Loucy (cell line): ENCODE measurements at regions not wholly inside any gene's neighbourhood (a gene's known extent, or its start where the extent isn't known, plus 50 kb on each side); places are given as distances from the start of the nearest gene placed in this dataset.

Experiments
- H2AFZ ChIP-seq: fragments of 200-600 bp; sonication (generic); 2 replicates; pipeline ENCODE4 v1.6.0; 2016; ENCODE audit warnings: antibody characterized with exemption, mild to moderate bottlenecking, low read length, moderate library complexity
- H3F3A ChIP-seq: fragments of 200-600 bp; 2 replicates; pipeline ENCODE4 v1.6.0; 2016; ENCODE audit warnings: antibody characterized with exemption, low read depth, mild to moderate bottlenecking
- H3K27me3 ChIP-seq: fragments of 200-600 bp; sonication (generic); 2 replicates; pipeline ENCODE4 v1.6.1; 2014; ENCODE audit warnings: low read length, mild to moderate bottlenecking; ENCODE audit not compliant: insufficient read depth, poor library complexity, severe bottlenecking
- H3K36me3 ChIP-seq: fragments of 200-600 bp; sonication (generic); 2 replicates; pipeline ENCODE4 v1.6.1; 2016; ENCODE audit warnings: low read length; ENCODE audit not compliant: insufficient read depth
- H3K4me1 ChIP-seq: fragments of 200-600 bp; sonication (generic); 2 replicates; pipeline ENCODE4 v1.5.1; 2014; ENCODE audit warnings: low read length, mild to moderate bottlenecking; ENCODE audit not compliant: insufficient read depth, poor library complexity, severe bottlenecking
- H3K4me2 ChIP-seq: fragments of 200-600 bp; sonication (generic); 2 replicates; pipeline ENCODE4 v1.6.0; 2014; ENCODE audit warnings: antibody characterized with exemption, low read length, low read depth, mild to moderate bottlenecking; ENCODE audit not compliant: poor library complexity, severe bottlenecking
- H3K4me3 ChIP-seq: fragments of 200-600 bp; sonication (generic); 2 replicates; pipeline ENCODE4 v1.5.1; 2014; ENCODE audit warnings: low read length, mild to moderate bottlenecking, mixed read lengths; ENCODE audit not compliant: poor library complexity, severe bottlenecking
- H3K79me2 ChIP-seq: fragments of 200-600 bp; sonication (generic); 2 replicates; pipeline ENCODE4 v1.6.1; 2014; ENCODE audit warnings: low read length; ENCODE audit not compliant: insufficient read depth
- H3K9ac ChIP-seq: fragments of 200-600 bp; sonication (generic); 2 replicates; pipeline ENCODE4 v1.6.0; 2014; ENCODE audit warnings: mild to moderate bottlenecking, low read depth, low read length, moderate library complexity; ENCODE audit not compliant: poor library complexity, severe bottlenecking
- H3K9me2 ChIP-seq: fragments of 200-600 bp; sonication (generic); replicated peaks from 2 replicates; pipeline ENCODE4 v1.6.1; 2016; ENCODE audit warnings: low read depth, low read length, mixed read lengths
- H3K9me3 ChIP-seq: fragments of 200-600 bp; sonication (generic); 2 replicates; pipeline ENCODE4 v1.6.1; 2014; ENCODE audit warnings: mild to moderate bottlenecking, antibody characterized with exemption, low read length, low read depth; ENCODE audit not compliant: insufficient read depth
- H4K20me1 ChIP-seq: fragments of 200-600 bp; sonication (generic); 2 replicates; pipeline ENCODE4 v1.6.0; 2014; ENCODE audit warnings: antibody characterized with exemption, low read length, mild to moderate bottlenecking; ENCODE audit not compliant: insufficient read depth, poor library complexity, severe bottlenecking
- CTCF ChIP-seq: fragments of 200-600 bp; sonication (generic); conservative IDR thresholded peaks from 2 replicates; pipeline ENCODE4 v1.5.1; 2014; ENCODE audit warnings: mild to moderate bottlenecking, antibody characterized with exemption, low read length
- EZH2phosphoT487 ChIP-seq: fragments of 200-600 bp; IDR thresholded peaks from 2 replicates; pipeline ENCODE4 v1.6.1; 2018; ENCODE audit warnings: antibody characterized with exemption, mild to moderate bottlenecking, moderate library complexity, borderline replicate concordance

DNA sequence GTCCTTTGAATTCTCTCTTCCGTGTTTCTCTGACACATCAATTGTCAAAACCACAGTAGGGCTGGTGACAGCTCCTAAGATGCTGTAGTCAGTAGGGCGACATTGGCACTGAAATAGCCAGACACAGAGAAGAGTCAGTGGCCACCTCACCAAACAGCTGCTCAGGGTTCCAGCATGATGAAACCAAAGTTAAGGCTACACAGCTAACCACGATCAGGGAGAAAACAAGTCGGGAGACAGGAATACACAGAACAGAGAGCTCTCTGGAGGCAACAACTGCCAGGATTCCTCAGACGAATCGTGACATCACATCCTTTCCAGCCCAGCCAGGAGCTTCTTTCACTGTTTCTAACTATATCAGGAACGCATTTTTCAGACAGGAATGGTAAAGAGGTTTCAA lies 922.2 kb downstream of the SORCS1 start:
- no peaks in the 10 kb centered on the region for H3K36me3 ChIP-seq
- no peaks in the 10 kb centered on the region for H3F3A ChIP-seq
- H3K9me2 ChIP-seq = no peaks in the 10 kb centered on the region
- no peaks in the 10 kb centered on the region for H3K27me3 ChIP-seq
- no peak overlapping the region for H3K4me3 ChIP-seq
- TF ChIP-seq CTCF = no peak
- no peak for TF ChIP-seq EZH2phosphoT487
- H2AFZ ChIP-seq = no peak overlapping the region
- no peak overlapping the region for H3K4me2 ChIP-seq
- no peak overlapping the region for H3K9ac ChIP-seq
- no peaks in the 10 kb centered on the region for H3K4me1 ChIP-seq
- H3K79me2 ChIP-seq = no peaks in the 10 kb centered on the region
- H4K20me1 ChIP-seq = no peaks in the 10 kb centered on the region
- no peaks in the 10 kb centered on the region for H3K9me3 ChIP-seq

- no peaks in the 10 kb centered on the region for H3K36me3 ChIP-seq
- H3K9ac ChIP-seq = no peak overlapping the region
- no peaks in the 10 kb centered on the region for H3K27me3 ChIP-seq
- H3K4me3 ChIP-seq = no peak overlapping the region
- TF ChIP-seq EZH2phosphoT487 (no peak), CTCF (no peak)
- H3K79me2 ChIP-seq = no peaks in the 10 kb centered on the region
- H3K4me1 ChIP-seq = no peaks in the 10 kb centered on the region
- no peak overlapping the region for H2AFZ ChIP-seq
- H3K9me2 ChIP-seq = no peaks in the 10 kb centered on the region
- no peaks in the 10 kb centered on the region for H3K9me3 ChIP-seq
- H3F3A ChIP-seq = no peaks in the 10 kb centered on the region
- H3K4me2 ChIP-seq = no peak overlapping the region
- no peaks in the 10 kb centered on the region for H4K20me1 ChIP-seq
Measured at GRCh38 chr10:106226828-106227227, 937.7 kb downstream of the SORCS1 start.

- H4K20me1 ChIP-seq = no peaks in the 10 kb centered on the region
- no peaks in the 10 kb centered on the region for H3K36me3 ChIP-seq
- no peak overlapping the region for H3K4me2 ChIP-seq
- H3K9me3 ChIP-seq = no peaks in the 10 kb centered on the region
- no peak overlapping the region for H2AFZ ChIP-seq
- H3K9ac ChIP-seq = no peak overlapping the region
- no peaks in the 10 kb centered on the region for H3K79me2 ChIP-seq
- no peak for TF ChIP-seq EZH2phosphoT487
- no peak for TF ChIP-seq CTCF
- H3K4me3 ChIP-seq = no peak overlapping the region
- no peaks in the 10 kb centered on the region for H3K9me2 ChIP-seq
- no peaks in the 10 kb centered on the region for H3F3A ChIP-seq
- no peaks in the 10 kb centered on the region for H3K27me3 ChIP-seq
- H3K4me1 ChIP-seq = no peaks in the 10 kb centered on the region
Measured at GRCh38 chr10:106226142-106226541, 938.4 kb downstream of the SORCS1 start.
